H54 (cell line): ENCODE measurements at regions not wholly inside any gene's neighbourhood (a gene's known extent, or its start where the extent isn't known, plus 50 kb on each side); places are given as distances from the start of the nearest gene placed in this dataset.

Source experiments
- DNase-seq: peaks from one replicate; pipeline ENCODE4 v3.0.0; 2011; ENCODE audit warnings: low spot score, mixed read lengths; ENCODE audit not compliant: insufficient read length
- FAIRE-seq: peaks from 3 replicates; lab custom pipeline; 2011; peaks lifted over from hg19 to GRCh38; lab: Jason Lieb, UNC
- POLR2A ChIP-seq: IDR thresholded peaks from 2 replicates; pipeline ENCODE4 v1.6.1; 2011; ENCODE audit warnings: low read depth, mild to moderate bottlenecking, low read length

DNA sequence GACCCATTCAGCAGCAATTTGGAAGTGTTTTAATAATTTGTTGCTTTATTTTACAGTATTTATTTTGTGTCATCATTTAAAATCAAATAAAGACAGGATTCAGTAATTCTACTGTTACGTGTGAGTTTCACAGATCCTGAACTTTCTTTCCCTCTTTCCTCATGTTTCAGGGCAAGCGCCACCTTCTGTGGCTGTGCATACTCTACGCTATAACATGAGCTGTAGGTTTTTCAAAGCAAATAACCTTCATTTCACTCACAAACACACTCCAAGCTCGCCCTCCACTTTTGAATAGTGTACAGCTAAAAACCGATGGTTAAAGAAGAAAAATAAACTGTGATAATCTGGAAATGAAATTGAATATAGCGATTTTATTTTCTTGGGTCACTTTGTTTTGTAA, 753.3 kb downstream of the OLFM4 start:
- no peak for DNase-seq
- FAIRE-seq, result no peak
- TF ChIP-seq POLR2A, result no peak

DNA sequence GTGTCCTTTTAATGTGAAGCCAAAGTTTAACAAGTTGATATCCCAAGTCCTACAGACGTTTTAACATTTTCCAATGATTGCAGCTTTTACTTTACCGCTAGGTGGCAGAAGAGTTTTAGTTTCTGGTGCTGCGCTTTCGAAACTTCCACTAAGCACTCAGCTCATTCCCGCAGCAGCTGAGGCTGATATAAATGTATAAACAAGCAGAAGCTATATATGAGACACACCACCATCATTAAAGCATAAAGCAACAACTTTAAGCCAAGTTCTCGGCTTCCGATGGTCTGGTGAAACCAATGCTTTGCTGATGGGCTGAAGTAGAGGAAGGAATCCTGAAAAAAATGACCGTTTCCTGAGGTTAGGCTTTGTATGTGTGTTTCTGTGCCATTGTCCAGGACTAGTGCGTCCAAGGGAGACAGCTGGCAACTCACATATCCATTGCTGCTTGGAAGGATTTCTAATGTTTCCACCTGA, 753.9 kb downstream of the OLFM4 start:
- FAIRE-seq (peak; percentile 58), DNase-seq (peak; percentile 6)
- no peak for TF ChIP-seq POLR2A

GRCh38 chr13:53783471-53783870, 754.9 kb downstream of the OLFM4 start:
- TF ChIP-seq POLR2A, result no peak
- DNase-seq, result no peak
- FAIRE-seq, result no peak

DNA sequence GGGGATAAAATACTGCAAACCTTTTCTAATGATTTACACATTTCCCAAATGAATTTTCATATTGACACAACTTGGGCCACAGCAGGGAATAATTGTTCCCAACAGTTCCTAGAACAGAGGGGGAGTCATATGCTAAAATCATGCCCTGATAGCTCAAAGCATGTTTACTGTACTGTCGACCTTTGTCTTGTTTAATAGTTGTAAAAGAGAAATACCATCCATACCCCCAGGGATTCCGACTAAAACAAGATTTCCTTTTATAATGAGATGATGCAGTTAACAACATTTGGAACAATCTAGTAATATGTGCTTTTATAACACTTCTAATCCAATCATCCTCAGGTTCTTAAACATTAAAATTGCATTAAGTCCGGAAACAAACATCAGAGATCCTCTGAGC, 759.7 kb downstream of the OLFM4 start:
- DNase-seq (no peak), FAIRE-seq (no peak)
- no peak for TF ChIP-seq POLR2A

- TF ChIP-seq POLR2A, result no peak
- DNase-seq, result no peak
- FAIRE-seq, result no peak
These were observed 771.4 kb downstream of the OLFM4 start for GRCh38 chr13:53800011-53800410.

DNA sequence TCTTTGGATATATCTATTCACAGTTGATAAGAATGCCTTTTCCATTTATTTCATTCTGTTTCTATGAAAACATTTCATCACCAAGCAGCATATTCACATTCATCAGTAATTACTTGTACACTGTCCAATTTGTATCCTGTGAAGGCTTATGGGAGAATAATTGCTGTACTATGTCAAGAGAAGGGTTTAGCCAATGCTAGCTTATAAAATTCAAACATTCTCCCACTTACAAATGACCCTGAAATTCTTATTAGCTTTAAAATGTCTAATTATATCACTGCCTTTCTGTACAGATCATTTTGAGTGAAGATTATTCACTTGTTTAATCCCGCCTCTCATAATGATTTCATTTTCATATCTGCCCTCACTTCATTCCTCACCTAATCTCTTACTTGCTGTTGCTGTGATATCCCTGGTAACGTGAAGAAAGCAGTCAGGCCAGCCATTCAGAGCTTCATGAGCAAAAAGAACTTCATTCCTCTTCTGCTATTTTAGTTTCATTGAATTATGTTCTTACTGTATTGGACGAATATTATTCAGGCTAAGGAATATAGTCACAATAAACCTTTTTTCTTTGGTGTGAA, 778.7 kb downstream of the OLFM4 start:
- FAIRE-seq (no peak), DNase-seq (no peak)
- TF ChIP-seq POLR2A, result no peak

DNA sequence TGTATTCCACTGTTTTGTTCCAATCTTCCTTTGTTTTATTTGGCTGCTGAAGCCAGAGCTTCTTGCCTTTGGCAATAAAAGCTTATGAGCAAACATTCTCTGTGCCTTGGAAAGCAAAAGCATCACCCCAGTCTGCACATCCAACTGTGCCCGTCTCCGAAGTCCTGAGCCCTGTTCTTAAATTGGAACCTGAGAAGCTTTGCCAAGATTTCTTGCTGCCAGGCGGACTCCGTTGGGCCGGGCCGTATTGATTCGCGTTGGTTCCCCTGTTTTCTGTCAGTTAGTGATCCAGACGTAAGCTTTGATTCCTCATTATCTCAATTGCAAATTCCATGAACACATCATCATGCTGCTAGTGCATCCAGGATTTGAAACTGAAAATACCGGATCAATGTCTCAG, 793.0 kb downstream of the OLFM4 start:
- DNase-seq, result no peak
- no peak for FAIRE-seq

DNA sequence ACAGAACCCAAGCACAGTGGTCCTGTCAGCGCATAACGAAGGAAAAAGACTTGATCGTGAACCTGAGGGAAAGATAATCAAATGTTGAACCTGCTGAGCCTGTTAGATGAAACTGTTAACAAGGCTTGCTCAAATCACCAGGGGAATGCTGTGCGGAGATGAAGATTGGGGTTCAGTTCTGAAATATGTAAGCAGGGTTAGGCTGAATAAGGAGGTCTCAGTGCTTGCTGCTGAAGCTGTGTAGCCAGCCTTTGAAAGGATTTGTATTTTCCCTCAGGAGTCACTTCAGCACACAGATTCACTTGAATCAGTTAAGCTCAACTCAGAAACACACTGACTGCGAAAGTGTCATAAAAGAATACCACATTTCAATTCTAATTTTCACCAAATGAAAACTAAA, 793.5 kb downstream of the OLFM4 start:
- FAIRE-seq, result no peak

More for the DNA sequence above, 793.0 kb downstream of the OLFM4 start:
- no peak for TF ChIP-seq POLR2A

DNA sequence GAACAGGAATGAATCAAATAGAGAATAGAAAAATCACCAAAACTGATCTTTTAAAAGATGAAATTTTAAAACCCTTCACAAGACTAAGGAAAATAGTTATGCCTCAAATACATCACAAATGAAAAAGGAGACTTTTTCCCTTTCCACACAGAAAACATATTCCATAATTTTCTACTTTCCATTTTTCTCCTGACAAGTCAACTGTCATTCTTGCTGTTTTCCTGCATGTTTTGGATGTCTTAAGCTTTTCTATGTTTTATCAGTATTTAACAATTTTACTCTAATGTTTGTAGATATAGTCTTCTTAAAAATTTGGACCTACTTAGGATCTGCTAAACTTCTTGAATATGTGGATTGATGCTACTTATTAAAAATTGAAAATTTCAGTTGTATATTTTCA, 810.8 kb downstream of the OLFM4 start:
- no peak for DNase-seq
- FAIRE-seq, result no peak
- no peak for TF ChIP-seq POLR2A

More for the DNA sequence above, 793.5 kb downstream of the OLFM4 start:
- no peak for DNase-seq
- TF ChIP-seq POLR2A, result no peak

GRCh38 chr13:53844473-53845146, 816.0 kb downstream of the OLFM4 start:
- FAIRE-seq (no peak), DNase-seq (no peak)
- no peak for TF ChIP-seq POLR2A

DNA sequence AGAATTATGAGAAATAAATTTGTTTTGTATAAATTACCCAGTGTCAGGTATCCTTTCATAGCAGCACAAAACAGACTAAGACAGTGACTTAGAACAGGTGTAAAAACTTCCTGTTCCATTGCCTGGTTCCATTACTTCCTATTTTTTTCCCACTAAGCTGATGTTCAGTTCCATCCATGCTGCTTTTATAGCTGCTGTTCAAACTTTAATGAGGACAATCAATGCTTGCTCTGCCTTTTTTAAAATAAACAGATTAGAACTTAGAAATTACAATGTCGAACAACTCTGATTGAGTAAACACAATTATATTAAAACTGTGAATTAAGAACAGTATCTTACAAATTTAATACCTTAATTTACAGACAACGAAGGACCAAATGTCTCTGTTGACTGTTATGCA, 818.9 kb downstream of the OLFM4 start:
- FAIRE-seq (no peak), DNase-seq (no peak)
- no peak for TF ChIP-seq POLR2A

DNA sequence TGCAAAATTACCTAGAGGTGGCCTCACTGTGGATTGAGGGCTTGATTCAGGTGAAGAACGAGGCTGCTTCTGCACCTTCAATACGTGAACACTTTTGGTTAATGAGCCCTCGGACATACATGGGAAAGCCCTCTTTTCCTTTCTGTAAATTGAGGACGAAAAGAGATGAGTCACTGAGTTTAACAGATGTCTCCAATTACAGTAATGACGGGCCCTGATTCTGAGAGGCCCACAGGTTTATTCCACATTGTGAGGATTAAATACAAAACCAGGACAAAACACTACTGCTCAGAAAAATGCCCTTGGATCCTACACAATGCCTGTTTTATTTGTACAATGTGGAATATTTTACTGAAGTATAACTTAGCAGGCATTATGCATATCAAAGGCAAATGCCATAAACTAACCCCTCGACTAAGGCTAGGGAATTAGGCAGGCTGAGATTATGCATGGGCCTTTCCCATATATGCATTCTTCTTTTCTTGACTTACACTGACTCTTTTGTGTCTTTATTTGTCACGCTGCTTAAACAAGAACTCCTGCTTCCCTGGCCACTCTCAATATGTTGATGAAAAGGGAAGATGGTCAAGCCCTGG, 819.9 kb downstream of the OLFM4 start:
- no peak for FAIRE-seq
- TF ChIP-seq POLR2A, result no peak
- DNase-seq, result no peak

DNA sequence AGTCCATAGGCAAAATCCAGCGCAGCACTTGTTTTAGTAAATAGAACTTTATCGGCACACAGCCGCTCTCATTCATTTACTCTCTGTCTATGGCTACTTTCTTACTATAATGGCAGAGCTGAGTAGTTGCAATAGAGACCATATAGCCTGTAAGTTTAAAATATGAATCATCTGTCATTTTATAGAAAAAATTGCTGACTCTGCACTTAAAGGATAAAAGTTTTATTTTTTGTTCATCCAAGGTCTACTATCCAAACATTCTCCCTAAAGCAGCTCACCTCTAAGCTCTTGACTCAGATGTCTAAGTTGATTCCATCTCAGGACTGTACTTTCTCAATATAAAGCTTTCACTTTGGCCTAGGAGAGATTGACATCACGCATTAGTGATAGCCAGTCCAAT, 825.7 kb downstream of the OLFM4 start:
- DNase-seq (no peak), FAIRE-seq (no peak)
- TF ChIP-seq POLR2A, result no peak

- no peak for TF ChIP-seq POLR2A
- FAIRE-seq (no peak), DNase-seq (no peak)
These were observed 828.1 kb downstream of the OLFM4 start for GRCh38 chr13:53856573-53857195.
